IPS-15b (cell line): ENCODE measurements at regions not wholly inside any gene's neighbourhood (a gene's known extent, or its start where the extent isn't known, plus 50 kb on each side); places are given as distances from the start of the nearest gene placed in this dataset.

Source experiments
- H3K27me3 ChIP-seq: one replicate; pipeline ENCODE4 v1.6.1; 2013; ENCODE audit warnings: low read length; ENCODE audit not compliant: control insufficient read depth, insufficient read depth
- H3K36me3 ChIP-seq: one replicate; pipeline ENCODE4 v1.6.1; 2013; ENCODE audit warnings: low read length; ENCODE audit not compliant: control insufficient read depth, insufficient read depth
- H3K4me1 ChIP-seq: one replicate; pipeline ENCODE4 v1.6.1; 2013; ENCODE audit warnings: mild to moderate bottlenecking, low read length; ENCODE audit not compliant: control insufficient read depth, insufficient read depth
- H3K4me3 ChIP-seq: one replicate; pipeline ENCODE4 v1.5.1; 2013; ENCODE audit warnings: low read depth, low read length
- H3K9ac ChIP-seq: one replicate; pipeline ENCODE4 v1.6.1; 2013; ENCODE audit warnings: low read depth, mild to moderate bottlenecking, low read length
- H3K9me3 ChIP-seq: one replicate; pipeline ENCODE4 v1.6.1; 2013; ENCODE audit warnings: mild to moderate bottlenecking, low read length; ENCODE audit not compliant: control insufficient read depth, insufficient read depth

DNA sequence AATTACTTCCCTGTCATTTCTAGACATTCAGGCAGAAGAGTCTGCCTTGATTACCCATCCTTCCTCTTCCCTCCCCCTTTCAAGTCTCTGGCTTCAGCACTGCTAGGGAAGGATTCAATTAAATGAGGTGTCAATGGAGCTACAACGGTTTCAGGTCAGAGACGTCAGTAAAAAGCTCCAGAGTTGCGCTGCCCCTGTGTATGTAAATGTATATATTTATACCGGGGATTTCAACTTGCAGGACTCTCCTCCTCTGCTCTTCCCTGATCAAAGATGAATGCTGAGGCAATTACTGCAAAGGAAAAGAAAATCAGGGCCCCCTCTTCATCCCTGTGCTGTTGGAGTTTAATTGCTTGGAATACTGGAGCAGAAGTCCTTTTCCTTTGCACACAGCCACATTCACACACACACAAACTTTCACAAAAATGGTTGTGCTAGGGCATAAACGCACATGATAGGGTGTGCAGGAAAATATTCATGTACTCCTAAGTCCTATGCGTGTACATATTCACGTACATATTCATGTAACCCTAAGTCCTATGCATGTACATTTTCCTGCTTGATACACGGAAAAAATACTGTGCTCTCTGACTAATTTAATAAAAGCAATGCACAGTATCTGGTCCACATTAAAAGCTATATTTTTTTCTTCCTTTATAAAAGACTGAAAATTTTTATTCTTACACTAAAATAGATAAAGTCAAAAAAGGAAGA lies 129.7 kb upstream of the PMFBP1 start:
- Histone ChIP-seq H3K9me3 (no peaks in the 10 kb centered on the region), H3K9ac (no peak overlapping the region), H3K4me1 (no peaks in the 10 kb centered on the region), H3K27me3 (no peaks in the 10 kb centered on the region), H3K36me3 (no peaks in the 10 kb centered on the region), H3K4me3 (no peak overlapping the region)

DNA sequence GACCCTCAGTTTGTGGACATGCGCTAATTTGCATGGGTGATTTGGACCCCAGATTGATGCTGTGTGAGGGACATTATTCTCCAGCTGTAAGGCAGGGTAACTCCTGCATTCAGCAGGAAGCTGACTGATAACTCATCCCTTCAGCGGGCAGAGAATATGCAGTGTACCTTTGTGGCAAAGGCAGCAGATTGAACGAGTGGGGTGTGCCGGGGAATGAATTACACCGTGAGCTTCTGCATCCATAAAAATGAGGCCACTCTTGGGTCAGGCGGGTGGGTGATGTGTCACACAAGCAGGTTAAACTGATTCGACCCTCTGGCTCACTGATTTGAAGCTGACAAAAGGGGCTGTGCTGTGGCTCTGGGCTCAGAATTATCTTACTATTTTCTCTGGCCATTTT lies 128.9 kb upstream of the PMFBP1 start:
- Histone ChIP-seq H3K27me3 (no peaks in the 10 kb centered on the region), H3K4me1 (no peaks in the 10 kb centered on the region), H3K9me3 (no peaks in the 10 kb centered on the region), H3K36me3 (no peaks in the 10 kb centered on the region), H3K9ac (no peak overlapping the region), H3K4me3 (no peak overlapping the region)

DNA sequence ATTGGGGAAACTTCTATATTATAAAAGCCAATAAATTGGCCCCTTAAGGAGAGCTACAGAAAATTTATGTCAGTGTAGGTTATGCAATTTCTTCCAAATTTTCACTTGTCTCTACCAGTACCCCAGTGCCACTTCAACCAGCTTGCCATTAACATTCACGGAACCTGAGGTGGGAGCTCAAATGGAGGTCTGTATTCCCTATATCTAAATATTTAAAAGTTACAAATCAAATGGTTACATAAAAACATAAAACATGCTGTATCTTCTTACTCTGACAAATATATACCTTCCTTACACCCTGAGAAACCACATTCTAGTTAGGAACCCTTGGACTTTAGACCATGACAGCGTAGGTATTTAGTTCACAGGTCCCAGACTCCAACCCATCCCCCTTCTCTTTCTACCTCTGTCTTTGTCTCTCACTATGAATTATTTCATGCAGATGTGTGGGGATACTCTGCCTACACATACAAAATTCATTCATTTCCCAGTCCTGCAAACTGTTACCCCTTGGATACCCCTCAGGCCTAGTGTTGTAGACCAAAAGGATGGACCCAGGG lies 127.8 kb upstream of the PMFBP1 start:
- Histone ChIP-seq H3K4me3 (no peak overlapping the region), H3K36me3 (no peaks in the 10 kb centered on the region), H3K27me3 (no peaks in the 10 kb centered on the region), H3K9me3 (no peaks in the 10 kb centered on the region), H3K9ac (no peak overlapping the region), H3K4me1 (no peaks in the 10 kb centered on the region)

DNA sequence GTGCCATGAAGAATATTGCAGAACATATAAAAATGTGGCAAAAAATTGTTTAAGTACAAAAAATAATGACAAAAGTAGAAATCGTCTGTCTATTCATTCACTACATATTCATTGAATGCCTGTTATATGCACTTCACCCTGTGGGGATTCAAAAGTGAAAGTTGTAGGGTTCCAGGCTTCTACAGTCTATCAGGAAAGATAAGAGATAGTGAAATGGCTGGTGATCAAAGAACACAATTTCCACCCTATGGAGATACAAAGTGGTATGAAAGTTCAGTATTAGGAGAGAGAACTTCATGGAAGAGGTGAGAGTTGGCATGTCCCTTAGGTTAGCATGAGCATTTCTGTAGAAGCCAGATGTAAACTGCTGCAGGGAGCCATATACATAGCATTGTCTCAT lies 127.0 kb upstream of the PMFBP1 start:
- Histone ChIP-seq H3K9ac (no peak overlapping the region), H3K27me3 (no peaks in the 10 kb centered on the region), H3K9me3 (no peaks in the 10 kb centered on the region), H3K4me3 (no peak overlapping the region), H3K36me3 (no peaks in the 10 kb centered on the region), H3K4me1 (no peaks in the 10 kb centered on the region)

DNA sequence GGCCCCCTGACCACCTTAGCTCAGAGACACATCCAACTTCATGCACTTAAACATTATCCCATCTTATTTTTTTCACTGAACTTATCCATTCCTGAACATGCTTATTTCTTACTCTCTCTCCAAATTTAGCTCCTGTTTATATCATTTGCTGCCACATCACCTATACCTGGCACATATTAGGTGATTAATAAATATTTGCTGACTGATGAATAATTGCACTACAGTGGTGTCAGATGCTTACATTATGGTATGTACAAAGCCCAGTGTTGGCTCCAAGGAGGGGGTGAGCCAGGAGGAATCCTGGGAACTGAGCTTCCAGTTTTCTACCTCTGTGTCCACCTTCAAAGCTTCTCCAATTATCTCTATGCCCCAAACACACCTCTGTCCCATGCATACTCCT lies 124.0 kb upstream of the PMFBP1 start:
- no peak overlapping the region for H3K4me3 ChIP-seq
- H3K36me3 ChIP-seq, result no peaks in the 10 kb centered on the region
- no peaks in the 10 kb centered on the region for H3K27me3 ChIP-seq
- no peak overlapping the region for H3K9ac ChIP-seq
- H3K4me1 ChIP-seq, result no peaks in the 10 kb centered on the region
- no peaks in the 10 kb centered on the region for H3K9me3 ChIP-seq

DNA sequence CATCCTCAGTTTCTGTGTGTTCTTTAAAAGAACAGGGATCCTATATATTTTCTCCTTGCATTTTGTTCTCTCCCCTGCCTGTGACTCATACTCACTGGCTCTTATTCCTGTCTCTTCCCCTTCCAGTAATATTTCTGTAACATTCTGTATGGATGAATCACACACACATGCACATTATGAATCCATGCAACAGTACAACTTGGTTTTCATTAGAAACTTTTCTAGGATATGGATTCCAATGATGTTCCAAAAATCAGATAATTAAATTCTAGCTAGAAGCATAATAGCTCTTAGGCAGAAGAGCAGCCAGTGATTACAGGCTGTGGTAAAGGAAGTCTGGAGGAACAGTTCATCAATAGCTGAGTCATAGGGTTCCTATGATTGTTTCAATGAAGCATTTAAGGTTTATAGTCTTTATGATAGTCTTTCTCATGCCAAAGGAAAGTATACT lies 119.6 kb upstream of the PMFBP1 start:
- H3K27me3 ChIP-seq, result no peaks in the 10 kb centered on the region
- H3K4me1 ChIP-seq, result no peaks in the 10 kb centered on the region
- H3K36me3 ChIP-seq, result no peaks in the 10 kb centered on the region
- H3K9ac ChIP-seq, result no peak overlapping the region
- H3K4me3 ChIP-seq, result no peak overlapping the region
- no peaks in the 10 kb centered on the region for H3K9me3 ChIP-seq

DNA sequence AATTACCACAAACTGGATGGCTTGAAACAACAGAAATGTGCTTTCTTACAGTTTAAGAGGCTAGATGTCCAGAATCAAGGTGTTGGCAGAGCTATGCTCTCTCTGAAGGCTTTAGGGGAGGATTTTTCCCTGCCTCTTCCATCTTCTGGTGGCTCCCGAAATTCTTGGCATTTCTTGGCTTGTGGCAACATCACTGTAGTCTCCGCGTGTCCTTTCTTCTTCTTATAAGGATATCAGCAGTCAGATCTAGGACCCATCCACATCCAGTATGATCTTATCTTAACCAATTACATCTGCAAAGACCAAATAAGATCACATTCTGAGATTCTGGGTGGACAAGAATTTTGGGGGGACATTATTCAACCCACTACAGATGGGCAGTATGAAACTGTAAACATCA lies 119.2 kb upstream of the PMFBP1 start:
- Histone ChIP-seq H3K9ac (no peak overlapping the region), H3K4me3 (no peak overlapping the region), H3K9me3 (no peaks in the 10 kb centered on the region), H3K36me3 (no peaks in the 10 kb centered on the region), H3K27me3 (no peaks in the 10 kb centered on the region), H3K4me1 (no peaks in the 10 kb centered on the region)

DNA sequence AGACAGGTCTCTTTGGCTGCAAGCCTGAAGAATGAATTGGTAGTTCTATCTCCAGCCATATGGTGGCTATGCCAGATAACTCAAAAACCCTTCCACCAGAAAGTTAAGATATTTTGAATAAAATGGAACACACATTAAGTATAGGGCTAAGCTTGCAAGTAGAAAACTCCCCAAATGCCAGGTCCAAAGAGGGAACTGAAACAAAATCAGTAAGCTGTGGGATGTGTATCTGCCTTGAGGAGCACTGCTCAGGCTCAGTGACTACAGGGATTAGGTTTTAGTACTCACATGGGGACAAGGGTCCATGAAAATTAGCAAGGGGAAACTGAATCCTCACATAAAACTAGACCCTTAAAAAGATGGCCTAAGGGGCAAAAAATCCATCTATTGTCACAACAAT lies 115.7 kb upstream of the PMFBP1 start:
- no peak overlapping the region for H3K4me3 ChIP-seq
- H3K27me3 ChIP-seq, result no peaks in the 10 kb centered on the region
- peaks cover 7% of the 10 kb centered on the region for H3K4me1 ChIP-seq
- no peaks in the 10 kb centered on the region for H3K9me3 ChIP-seq
- no peak overlapping the region for H3K9ac ChIP-seq
- no peaks in the 10 kb centered on the region for H3K36me3 ChIP-seq

DNA sequence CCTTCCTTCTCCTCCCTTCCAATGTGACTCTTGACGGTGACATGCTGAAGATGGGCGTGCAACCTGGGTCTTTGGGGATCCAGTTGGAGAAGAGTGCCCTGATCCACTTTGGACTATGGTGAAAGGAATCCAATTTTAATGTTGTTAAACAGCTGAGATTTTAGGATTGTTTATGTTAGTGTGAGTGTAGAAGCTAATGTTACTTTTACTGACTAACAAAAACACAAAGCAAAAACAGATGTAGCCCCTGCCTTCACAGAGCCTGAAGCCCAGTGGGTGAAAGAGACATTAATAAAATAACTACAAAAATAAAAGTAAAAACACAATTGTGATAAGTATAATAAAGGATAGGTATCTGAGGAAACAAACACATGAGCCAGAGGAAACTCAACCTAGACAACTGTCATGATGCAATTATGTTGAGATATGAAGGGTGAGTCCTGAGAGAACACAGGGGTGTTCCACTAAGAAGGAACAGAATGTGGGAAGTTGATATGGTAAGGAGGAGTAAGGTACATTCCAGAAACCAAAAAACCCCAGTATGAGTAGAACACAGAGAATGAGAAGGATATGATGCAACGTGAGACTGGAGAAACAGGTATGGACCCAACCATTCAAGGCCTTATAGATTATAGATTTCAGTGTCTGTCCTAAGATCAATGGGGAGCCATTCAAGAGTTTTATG lies 115.1 kb upstream of the PMFBP1 start:
- Histone ChIP-seq H3K4me3 (no peak overlapping the region), H3K9me3 (no peaks in the 10 kb centered on the region), H3K9ac (no peak overlapping the region), H3K36me3 (no peaks in the 10 kb centered on the region), H3K27me3 (no peaks in the 10 kb centered on the region), H3K4me1 (peaks cover 7% of the 10 kb centered on the region)

DNA sequence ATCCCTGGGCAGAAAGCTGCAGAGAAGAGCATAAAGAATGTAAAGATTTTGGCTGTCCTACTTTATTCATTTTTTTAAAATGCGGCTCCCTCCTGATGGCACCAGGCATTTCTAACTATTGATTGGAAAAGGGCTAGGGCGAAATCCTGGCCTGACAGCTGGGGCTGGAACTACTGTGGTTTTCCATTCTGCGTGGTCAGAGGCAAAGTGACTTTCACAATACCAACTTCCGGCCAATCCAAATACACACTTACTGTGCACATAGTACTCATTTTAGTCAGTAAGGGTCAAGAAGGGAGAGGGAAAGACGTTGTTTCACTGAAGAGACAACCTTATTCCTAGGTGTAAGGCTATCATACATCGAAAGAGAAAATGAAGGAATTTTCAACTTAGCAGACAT lies 113.8 kb upstream of the PMFBP1 start:
- no peak overlapping the region for H3K9ac ChIP-seq
- no peaks in the 10 kb centered on the region for H3K27me3 ChIP-seq
- H3K36me3 ChIP-seq, result no peaks in the 10 kb centered on the region
- H3K4me1 ChIP-seq, result peaks cover 7% of the 10 kb centered on the region
- H3K9me3 ChIP-seq, result no peaks in the 10 kb centered on the region
- no peak overlapping the region for H3K4me3 ChIP-seq

DNA sequence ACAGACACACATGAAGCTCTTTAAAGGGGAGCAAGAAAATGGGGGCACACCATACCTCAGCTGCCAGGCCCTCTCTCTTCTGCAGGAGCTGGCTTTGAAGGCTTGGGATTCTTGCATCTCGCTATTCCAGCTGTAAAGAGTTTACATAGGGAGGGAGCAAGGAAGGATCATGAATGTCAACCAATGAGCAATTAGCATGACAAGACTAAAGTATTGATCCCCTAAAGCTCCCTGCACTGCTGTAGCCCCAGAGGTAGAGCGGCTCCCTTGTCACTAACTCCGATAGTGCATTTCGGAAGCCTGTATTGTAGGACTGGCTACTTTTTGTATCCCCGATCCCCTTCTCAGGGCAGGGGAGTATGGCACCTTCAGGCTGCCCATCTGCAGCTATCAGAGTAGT lies 113.4 kb upstream of the PMFBP1 start:
- Histone ChIP-seq H3K27me3 (no peaks in the 10 kb centered on the region), H3K9me3 (no peaks in the 10 kb centered on the region), H3K36me3 (no peaks in the 10 kb centered on the region), H3K9ac (no peak overlapping the region), H3K4me3 (no peak overlapping the region), H3K4me1 (peaks cover 7% of the 10 kb centered on the region)
